Inflammatory macrophage (primary cell): ENCODE measurements at regions not wholly inside any gene's neighbourhood (a gene's known extent, or its start where the extent isn't known, plus 50 kb on each side); places are given as distances from the start of the nearest gene placed in this dataset.

Experiments
- DNase-seq, 2 donors: peaks; one replicate each; pipeline ENCODE4 v3.0.0-alpha.2; 2020 to 2022

DNA sequence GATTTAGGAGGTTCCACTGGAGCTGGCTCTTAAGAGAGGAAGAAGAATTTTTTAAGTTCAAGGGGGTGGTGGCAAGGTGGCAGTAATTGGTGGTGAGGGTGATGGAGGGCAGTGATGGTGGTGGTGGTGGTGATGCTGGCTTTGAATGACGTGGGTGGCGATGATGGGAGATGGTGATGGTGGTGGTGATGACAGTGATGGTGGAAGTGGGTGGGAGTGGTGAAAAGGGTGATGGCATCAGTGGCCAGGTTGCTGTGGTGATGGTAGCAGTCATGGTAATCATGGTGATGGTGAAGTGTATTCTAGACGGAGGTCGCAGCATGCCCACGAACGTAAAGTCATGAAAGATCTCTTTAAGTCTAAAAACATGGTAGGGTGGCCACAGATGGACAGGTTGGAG lies 197.3 kb downstream of the PTEN start:
- DNase-seq: no peak

DNA sequence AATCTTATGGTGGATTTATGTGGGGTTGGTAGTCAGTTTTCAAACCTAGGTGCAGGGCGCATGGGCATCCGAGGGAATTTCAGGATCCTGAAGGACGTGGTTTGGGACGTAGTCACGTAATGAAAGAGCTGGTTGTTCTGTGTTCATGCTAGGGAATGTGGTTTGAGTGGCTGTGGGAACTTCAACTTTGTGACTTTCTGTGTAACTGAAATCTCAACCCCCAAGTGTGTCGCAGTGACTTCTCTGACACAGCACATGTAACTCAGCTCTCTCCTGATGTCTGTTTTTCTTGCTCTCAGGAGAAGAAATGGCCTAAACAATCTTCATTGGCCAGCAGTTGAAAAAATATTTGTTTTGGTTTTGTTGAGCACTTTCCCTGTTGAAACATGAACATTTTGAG lies 199.0 kb downstream of the PTEN start:
- peak in 1 of 2 donors; percentile 34 for DNase-seq

GRCh38 chr10:88062798-88063472 lies 199.5 kb downstream of the PTEN start:
- no peak for DNase-seq

GRCh38 chr10:88063861-88064557 lies 200.6 kb downstream of the PTEN start:
- peak; percentile 7 to 37 for DNase-seq

DNA sequence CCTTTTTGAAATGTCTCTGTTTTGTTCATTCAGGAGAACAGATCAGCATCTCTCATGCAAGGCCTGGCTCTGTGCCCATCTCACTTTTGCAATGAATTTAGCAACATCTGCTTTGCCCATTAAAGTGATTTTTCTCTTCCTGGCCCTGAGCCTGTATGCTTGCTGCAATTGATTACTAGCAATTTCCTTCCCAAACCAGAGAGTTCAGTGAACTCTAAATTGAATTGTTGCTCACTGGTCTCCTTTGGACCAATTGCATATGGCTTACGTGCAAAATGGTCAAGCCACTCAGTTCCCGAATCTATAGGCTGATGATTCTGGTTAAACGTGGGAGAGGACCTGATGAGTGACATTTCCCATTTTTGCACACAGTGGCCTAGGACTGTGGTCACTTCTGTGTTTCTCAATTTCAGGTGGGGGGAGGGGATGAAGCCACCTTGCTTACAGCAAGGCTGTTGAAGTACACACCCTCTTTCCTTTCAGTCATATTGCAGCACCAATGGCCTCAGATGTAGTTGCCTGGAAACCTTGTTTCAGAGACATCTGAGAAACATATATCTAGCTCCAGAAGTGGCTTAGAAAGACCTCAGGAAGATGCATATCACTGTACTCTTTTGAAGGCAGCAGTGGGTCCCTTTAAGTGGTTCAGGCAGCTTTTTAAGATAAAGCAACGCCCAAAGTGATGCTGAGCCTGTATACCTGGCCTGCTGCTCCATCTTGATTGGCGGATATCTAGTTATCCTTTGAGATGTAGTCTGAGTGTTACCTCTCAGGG lies 201.4 kb downstream of the PTEN start:
- peak; percentile 91 to 94 for DNase-seq

GRCh38 chr10:88065383-88066049 lies 202.1 kb downstream of the PTEN start:
- peak; percentile 54 to 64 for DNase-seq

DNA sequence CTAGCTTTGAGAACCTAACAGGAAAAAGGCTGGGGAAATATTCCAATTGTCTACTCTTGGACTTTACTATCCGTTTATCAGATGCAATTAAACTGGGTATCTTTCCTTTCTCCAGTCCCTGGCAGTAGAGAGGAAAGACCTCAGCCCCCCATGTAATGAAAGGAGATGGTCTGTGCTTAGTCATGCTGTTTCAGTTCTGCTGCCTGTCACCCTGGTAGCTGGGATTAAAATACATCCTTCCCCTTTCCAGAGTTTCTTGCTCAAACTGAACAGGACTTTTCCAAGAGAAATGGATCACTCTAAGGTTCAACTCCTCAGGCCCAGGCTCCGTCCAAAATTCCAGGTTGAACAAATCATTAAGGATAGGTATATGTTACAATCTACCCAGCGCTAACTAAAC lies 202.9 kb downstream of the PTEN start:
- peak; percentile 25 to 35 for DNase-seq

GRCh38 chr10:88066876-88067275 lies 203.5 kb downstream of the PTEN start:
- DNase-seq: peak; percentile 91 to 94

DNA sequence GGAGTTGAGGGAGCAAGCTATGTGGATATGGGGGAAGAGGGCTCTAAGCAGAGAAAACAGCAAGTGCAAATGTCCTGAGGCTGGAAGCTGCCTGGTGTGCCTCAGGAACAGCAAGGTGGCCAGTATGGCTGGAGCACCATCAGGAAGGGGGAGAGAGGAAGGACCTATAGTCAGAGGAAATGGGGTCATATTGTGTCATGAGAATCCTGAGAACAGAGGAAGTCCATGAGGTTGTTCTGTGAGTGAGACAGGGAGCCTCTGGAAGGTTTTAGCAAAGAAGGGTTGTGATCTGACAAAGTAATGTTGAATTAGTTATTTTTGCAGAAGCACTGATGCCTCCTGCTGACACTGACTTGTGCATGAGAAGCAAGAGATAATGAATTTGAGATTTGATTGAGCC lies 204.3 kb downstream of the PTEN start:
- DNase-seq: peak; percentile 42 to 53

DNA sequence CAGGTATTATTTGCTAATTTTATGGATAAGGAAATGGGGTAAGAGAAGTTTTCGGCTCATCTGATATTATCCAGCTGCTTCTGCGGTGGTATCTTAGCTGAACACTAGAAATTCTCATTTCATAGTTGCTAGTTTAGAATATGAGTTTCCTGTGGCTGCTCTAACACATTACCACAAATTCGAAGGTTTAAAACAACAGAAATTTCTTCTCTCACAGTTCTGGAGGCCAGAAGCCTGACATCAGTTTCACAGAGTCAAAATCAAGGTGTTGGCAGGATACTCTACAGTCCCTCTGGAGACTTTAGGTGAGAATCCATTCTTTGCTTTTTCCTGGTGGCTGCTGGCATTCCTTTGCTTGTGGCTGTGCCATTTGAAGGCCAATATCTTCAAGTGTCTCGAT lies 205.9 kb downstream of the PTEN start:
- no peak for DNase-seq

- no peak for DNase-seq
These were observed 206.9 kb downstream of the PTEN start for GRCh38 chr10:88070080-88070880.

GRCh38 chr10:88071879-88072278 lies 208.5 kb downstream of the PTEN start:
- peak; percentile 73 to 74 for DNase-seq

- no peak for DNase-seq
These were observed 210.3 kb downstream of the PTEN start for GRCh38 chr10:88073682-88074081.

DNA sequence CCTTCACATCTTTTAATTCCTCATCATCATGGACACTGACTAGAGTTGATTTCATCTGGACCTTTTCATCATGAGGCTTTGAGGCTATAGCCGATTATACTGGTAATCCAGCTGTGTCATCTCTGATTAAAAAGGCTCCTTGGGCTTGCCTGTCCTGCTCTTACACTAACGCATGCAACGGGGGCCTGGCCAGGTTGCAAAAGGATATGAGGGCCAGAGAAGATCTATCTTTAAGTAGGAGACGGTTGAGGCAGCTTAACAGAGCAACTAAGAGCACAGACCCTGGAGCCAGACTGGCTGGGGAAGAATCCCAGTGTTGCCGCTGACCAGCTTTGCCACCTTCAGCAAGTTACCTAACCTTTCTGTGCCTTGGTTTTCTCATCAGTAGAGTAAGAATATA lies 211.5 kb downstream of the PTEN start:
- DNase-seq: no peak

DNA sequence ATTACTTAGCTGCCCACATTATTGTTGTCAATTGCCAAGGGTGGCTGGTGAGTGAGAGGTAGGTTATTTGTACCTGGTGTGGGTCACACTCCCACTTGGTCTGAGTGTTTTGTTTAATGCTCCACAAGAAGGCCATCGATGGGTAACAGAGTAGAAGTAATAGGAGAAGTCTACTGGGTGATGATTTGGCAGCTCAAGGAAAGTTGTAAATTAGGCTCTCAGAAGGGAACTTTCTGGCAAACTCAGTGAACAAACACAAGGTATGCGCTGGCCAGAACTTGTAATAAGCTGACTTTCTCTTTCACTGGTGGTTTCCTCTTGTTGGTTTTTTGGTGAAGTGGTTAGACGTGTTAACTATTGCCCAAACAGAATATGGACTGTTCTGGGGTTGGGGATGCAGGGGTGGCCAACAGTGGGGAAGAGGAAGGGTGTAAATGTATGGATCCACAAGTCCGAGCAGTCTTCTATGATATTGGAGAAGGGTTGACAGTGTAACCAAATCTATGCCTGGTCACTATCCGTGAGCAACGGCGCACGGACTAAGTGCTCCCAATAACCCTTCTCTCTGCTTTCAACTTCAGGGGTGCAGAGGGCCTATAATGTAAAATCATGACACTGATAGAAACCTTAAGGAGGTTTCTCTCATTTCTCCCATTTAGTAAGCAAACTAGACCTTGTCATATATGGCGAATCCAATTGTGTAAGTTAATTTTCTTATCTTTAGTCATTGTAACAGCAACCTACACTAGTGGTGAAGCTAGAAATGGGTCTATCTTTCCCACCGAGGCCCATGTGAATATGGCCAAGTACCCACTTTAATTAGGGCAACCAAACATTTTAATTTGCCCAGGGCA lies 212.8 kb downstream of the PTEN start:
- DNase-seq: no peak

DNA sequence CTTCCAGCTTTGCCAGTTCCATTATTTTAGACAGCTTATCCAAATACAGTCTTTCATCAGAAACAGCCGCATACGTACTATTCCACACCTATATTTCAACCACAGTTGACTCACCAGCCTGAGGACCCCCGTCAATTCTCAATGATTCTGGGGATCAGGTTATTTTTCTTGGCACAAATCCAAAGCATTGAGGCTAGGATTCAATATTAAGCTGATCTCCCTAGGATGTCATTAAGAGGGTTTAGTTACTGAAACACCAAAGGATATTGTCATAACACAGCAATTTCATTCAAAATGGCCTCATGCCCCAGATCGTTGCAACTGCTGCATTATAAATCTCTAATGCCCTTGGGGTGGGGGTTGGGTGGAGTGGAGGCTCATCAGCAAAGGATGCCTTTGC lies 214.6 kb downstream of the PTEN start:
- no peak for DNase-seq

DNA sequence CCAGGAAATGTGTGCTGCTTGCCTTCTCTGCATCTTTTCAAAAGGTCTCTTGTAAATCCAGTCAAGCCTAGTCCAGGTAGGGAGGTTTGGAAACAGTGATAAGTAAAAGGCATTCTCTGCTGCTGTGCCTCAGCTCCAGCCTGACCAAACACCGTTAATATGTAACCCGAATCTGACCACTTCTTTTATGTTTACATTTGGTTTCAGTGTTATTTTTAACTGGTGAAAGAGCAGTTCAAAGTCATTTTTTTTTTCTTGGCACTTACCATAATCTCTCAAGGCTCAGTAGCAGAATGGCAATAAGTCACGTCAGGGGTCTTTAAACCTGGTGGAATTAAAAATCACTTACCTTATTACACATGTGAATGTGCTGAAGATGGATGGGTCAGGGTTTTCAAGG lies 216.8 kb downstream of the PTEN start:
- no peak for DNase-seq

DNA sequence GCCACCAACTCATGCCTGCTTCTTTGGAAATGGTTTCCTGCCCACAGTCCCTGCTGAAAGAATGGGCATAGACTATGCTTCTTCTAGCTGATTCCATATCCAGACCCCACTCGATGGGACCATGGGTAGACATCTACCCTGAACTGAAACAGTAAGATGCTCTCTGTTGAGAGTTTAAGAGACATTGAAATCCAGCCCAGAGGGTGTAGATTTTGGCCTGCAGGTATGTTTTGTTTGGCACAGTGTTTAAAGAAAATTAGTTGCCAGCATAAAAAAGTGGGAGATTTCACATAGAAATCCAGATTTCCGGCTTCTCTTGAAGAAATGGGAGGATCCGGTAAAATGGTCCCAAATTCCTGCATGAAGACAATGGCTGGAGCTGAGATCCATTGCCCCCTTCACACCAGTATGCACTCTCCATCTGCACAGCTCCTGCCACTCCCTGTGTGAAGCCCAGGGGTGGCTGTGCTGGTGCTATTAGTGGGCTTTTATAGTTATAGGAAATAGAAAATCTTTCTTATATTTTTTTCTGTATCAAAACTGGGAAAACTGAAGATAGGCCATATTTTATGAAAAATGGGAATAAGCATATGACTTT lies 218.1 kb downstream of the PTEN start:
- no peak for DNase-seq

DNA sequence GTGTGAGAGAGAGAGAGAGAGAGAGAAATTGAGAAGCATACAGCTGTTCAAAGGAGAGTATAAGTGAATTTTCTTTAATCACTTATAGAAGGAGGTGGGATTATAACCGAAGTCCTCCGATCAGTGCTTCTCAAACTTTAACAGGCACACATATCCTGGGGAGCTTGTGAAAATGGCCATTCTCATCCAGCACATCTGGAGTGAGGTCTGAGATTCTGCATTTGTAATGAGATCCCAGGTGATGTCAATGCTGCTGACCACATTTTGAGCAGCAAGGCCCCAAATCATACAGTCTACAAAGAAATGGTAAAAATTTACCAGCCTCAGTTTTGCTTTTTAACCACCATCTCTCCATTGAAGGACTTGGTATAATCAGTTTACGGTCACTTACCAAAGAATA lies 219.0 kb downstream of the PTEN start:
- no peak for DNase-seq

- DNase-seq: peak in 1 of 2 donors; percentile 62
These were observed 219.6 kb downstream of the PTEN start for GRCh38 chr10:88082806-88083596.
